CMK (cell line): ENCODE measurements at regions not wholly inside any gene's neighbourhood (a gene's known extent, or its start where the extent isn't known, plus 50 kb on each side); places are given as distances from the start of the nearest gene placed in this dataset.

ENCODE experiments used
- DNase-seq: peaks from one replicate; pipeline ENCODE4 v3.0.0-alpha.2; 2010; ENCODE audit warnings: low read depth

- no peak for DNase-seq
Measured at GRCh38 chr3:109903100-109903499, 565.8 kb upstream of the DPPA4 start.

- no peak for DNase-seq
Measured at GRCh38 chr3:109910772-109911171, 573.4 kb upstream of the DPPA4 start.

- DNase-seq = no peak
Measured at GRCh38 chr3:109918740-109919139, 581.4 kb upstream of the DPPA4 start.

DNA sequence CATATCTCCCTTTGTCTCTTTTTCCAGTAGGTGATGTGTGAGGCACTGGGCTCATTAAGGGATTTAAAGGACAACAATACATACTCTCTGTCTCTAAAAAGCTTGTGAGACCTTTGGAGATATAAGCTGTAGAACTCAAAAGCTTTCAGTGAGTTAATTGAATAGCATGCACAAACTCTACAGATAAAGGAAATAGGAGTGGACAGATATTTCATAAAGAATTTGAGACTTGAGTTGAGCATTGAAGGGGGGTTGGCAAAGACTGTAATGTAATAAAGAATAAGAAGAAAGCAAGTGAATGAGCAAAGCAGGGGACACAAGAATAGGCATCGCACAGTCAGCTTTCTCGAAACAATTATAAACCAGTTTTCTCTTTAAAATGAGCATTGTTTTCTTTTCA is 583.4 kb upstream of the DPPA4 start:
- DNase-seq = no peak

GRCh38 chr3:109921509-109921908 is 584.2 kb upstream of the DPPA4 start:
- no peak for DNase-seq

DNA sequence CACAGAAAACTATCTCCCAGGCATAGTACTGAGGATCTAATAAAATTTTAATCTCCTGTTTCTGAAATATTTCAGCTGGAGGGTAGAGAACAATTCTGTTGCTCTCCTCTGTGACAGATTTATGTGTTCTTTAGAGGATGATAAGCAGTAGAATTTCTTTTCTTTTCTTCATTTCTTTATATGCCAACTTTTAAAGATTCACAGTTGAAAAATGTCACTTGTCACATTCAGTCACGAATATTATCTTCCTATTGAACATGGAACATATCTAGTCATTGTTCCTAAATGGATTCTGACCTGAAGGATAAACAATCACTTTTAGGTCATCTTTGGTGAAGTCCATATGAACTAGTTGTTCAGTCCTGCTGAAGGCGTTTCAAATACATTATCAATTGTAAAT is 585.5 kb upstream of the DPPA4 start:
- no peak for DNase-seq

DNA sequence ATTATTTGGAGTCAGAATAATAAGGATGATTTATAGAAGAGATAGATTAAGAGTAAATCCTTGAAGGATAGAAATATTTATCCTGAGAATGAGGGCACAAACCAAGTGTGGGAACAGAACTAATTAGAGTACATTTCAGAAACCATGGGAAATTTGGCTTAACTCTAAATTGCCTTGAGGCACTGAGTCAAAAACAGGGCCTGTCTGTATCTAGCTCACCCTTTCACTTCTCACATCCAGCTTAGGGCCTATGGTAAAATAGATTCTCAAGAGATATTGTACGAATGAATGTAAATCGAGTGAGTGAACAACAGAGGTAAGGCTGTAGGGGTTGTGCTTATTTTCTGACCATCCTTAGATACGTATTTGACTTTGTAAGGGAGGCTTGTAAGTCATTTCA is 586.1 kb upstream of the DPPA4 start:
- DNase-seq = no peak

DNA sequence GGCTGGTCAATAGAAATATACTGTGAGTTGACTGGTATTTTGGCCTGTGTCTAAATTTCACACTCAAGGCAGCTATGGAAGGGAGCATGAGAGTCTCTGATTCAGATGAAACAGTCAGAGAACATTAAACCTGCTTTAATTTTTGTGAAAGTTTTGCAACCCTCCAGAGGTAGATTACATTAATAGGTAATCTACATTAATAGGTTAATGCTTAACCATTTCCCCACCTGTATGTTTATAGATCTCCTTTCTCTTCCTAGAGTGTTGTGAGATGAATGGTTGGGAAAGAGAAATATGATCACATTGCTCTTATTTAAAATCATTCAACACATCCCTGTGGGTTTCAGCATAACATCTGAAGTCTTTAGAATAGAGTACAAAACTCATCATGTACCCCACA is 586.9 kb upstream of the DPPA4 start:
- DNase-seq = no peak

DNA sequence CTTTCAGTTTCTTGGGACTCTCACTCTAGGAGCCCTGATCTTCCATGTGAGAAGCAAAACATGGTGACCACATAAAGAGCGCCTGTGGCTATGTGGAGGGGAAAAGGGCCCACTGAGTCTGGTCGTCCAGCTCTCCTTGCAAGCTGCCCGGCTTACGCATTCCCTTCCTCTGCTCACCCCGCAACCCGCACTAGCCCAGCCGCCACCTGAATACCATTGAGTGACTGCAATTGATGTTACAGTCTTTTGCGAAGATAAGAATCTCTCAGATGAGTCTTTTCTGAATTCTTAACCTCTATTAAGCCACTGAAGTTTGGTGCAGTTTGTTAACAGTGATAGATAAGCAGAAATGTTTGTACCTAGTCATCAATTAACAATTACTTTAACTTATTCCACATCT is 589.0 kb upstream of the DPPA4 start:
- DNase-seq = no peak

GRCh38 chr3:109927161-109927560 is 589.8 kb upstream of the DPPA4 start:
- no peak for DNase-seq

GRCh38 chr3:109927726-109928125 is 590.4 kb upstream of the DPPA4 start:
- DNase-seq = no peak

DNA sequence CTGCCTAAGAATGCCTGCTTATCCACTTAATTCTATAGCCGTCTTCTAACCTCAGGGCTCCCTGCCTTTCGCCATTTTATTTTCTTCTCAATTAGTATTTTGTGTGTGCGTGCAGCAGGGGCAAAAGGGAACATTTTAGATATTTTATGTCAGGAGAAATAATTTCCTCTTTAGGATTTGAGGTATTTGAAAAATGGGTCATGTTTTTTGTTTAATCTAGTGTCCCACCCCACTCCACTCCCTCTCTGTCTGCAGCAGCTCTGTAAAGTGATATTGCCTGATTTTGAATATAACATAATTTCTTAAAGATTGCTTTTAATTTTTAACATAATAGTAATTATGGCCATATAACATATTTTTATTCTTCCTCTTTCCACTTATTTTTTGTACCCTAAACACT is 593.2 kb upstream of the DPPA4 start:
- DNase-seq = no peak

DNA sequence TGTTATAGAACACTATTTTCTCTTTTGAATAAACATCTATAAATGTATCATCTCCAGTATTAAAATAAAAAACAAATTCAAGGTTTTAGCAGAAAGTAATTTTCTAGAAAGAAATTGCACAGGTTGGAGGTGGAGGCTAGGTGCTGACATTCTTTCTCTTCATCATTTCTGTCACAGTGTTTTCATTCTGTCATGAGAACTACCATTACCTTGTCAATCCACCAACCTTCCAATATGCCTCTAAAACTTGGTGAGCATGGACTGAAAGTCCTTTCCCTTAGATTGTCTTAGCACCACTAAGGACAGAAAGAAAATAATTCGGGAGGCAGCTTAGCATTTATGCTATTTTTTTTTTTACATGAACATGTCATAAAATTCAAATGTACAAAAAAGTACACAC is 596.2 kb upstream of the DPPA4 start:
- no peak for DNase-seq

DNA sequence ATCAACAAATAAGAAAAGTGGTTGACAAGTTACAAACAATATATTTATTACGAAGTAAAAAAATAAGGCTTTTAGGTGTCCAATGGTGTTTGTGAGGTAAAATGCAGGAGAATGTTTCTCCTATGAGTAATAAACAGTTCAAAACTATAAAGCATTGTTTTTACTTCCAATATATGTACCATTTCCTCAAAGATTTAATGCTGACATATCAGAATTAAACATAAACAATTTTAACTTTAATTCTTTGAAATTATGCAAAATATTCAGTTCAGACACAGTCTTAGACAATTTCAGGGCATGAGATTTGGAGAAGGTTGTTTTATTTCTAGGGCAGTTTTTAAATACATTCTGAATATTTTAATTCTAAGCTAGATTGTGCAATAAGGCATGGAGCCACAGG is 602.5 kb upstream of the DPPA4 start:
- DNase-seq = no peak

DNA sequence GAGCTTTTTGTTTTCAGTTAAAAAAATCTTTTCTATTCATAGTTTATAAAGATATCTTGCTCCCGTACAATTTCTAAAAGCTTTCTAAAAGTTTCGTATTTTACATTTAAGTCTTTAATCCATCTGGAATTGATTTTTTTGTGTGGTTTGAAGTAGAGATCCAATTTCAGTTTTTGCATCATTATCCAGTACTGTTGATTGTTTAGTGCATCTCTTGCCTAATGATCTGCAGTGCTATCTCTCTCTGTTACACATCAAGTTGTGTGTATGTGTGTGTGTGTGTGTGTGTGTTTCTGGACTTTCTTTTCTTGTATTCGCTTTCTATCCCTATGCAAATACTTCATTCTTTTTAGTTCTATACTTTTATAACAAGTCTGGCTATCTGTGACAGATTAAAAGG is 605.8 kb upstream of the DPPA4 start:
- no peak for DNase-seq

- no peak for DNase-seq
Measured at GRCh38 chr3:109944836-109945235, 607.5 kb upstream of the DPPA4 start.

- DNase-seq = no peak
Measured at GRCh38 chr3:109952924-109953323, 615.6 kb upstream of the DPPA4 start.

GRCh38 chr3:109963831-109964230 is 626.5 kb upstream of the DPPA4 start:
- no peak for DNase-seq

GRCh38 chr3:109973733-109974132 is 636.4 kb upstream of the DPPA4 start:
- DNase-seq = no peak

DNA sequence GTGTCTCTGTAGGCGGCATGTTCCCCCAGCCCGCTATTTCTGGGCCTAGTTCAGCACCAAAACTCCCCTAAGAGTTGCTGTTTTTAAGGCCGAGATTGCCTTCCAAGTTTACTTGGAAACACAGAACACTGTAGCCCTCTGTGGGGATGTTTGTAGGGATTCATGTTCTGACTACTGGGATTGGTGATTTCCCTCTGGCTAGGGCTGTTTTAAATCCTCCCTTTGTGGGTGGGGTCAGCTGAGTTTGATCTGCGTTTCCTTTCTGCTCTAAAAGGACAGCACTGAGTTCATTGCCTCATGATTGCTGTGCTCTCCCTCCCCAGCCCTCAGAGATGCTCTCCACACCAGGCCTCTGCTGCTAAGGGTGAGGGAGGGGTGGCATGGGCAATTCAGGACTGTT is 640.6 kb upstream of the DPPA4 start:
- no peak for DNase-seq

- DNase-seq = no peak
Measured at GRCh38 chr3:109982201-109982600, 644.9 kb upstream of the DPPA4 start.

- no peak for DNase-seq
Measured at GRCh38 chr3:109984976-109985375, 647.6 kb upstream of the DPPA4 start.

GRCh38 chr3:109985943-109986555 is 648.7 kb upstream of the DPPA4 start:
- DNase-seq = no peak

DNA sequence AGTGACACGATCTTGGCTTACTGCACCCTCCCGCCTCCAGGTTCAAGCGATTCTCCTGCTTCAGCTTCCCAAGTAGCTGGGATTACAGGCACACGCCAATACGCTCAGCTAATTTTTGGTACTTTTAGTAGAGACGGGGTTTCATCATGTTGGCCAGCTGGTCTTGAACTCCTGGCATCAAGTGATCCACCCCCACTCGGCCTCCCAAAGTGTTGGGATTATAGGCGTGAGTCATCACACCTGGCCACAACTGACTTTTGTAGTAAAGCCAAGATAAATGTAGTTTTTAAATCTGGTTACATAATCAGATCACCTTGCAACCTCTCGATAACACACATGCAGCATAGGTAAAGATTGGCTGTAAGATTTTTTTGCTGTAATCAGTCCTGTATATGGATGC is 657.5 kb upstream of the DPPA4 start:
- DNase-seq = no peak

DNA sequence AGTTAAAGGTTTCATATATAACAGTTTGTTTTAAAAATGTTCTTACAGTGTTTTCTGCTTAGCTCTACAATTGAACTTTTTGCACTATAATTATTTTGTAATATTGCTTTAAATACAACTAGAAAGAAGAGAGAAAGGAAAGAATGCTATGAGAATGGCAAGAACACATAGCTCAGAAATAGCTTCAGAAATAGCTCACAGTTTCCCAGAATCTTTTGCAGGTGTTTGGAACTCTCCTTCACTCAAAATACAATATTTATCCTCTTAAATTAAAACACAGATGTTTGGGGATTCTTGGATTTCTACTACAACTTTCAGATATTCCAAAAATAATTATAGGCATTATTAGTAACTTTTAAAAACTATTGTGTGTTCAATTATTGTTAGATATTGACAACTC is 658.0 kb upstream of the DPPA4 start:
- no peak for DNase-seq
